Ectodermal cell (in vitro differentiated cells): ENCODE measurements at regions not wholly inside any gene's neighbourhood (a gene's known extent, or its start where the extent isn't known, plus 50 kb on each side); places are given as distances from the start of the nearest gene placed in this dataset.
"Not testable (repeated sequence)": the region's sequence is repeated elsewhere in the genome, so short reads cannot be mapped to it uniquely, and the experiment has no call there.

Experiments used
- H3K27ac ChIP-seq: 2 replicates; pipeline ENCODE4 v1.7.0; 2013; ENCODE audit warnings: mild to moderate bottlenecking, low read depth, low read length; ENCODE audit not compliant: insufficient read depth, poor library complexity, severe bottlenecking
- H3K27me3 ChIP-seq: 2 replicates; pipeline ENCODE4 v1.7.0; 2013; ENCODE audit warnings: mild to moderate bottlenecking, low read length; ENCODE audit not compliant: insufficient read depth, control insufficient read depth, poor library complexity, severe bottlenecking
- H3K36me3 ChIP-seq: one replicate; pipeline ENCODE4 v1.7.0; 2013; ENCODE audit warnings: low read length; ENCODE audit not compliant: control insufficient read depth, insufficient read depth
- H3K4me1 ChIP-seq: one replicate; pipeline ENCODE4 v1.7.0; 2013; ENCODE audit warnings: low read length; ENCODE audit not compliant: control insufficient read depth, insufficient read depth
- H3K4me3 ChIP-seq: 2 replicates; pipeline ENCODE4 v1.7.0; 2013; ENCODE audit warnings: low read depth, low read length, control low read depth; ENCODE audit not compliant: insufficient read depth
- H3K9me3 ChIP-seq: 2 replicates; pipeline ENCODE4 v1.7.0; 2013; ENCODE audit warnings: mild to moderate bottlenecking, low read length, moderate library complexity; ENCODE audit not compliant: control insufficient read depth
- WGBS, 2 experiments: methylation state at CpG; one replicate each; pipeline ENCODE4 v1.1.7; 2013; ENCODE audit warnings: missing lambda C conversion rate in 2 of 2; 5-methylcytosine and 5-hydroxymethylcytosine counted together

GRCh38 chr6:887583-888235 lies 194.8 kb upstream of the EXOC2 start:
- Histone ChIP-seq H3K9me3 (no peaks in the 10 kb centered on the region), H3K27ac (no peak overlapping the region), H3K4me1 (no peaks in the 10 kb centered on the region), H3K36me3 (no peaks in the 10 kb centered on the region), H3K4me3 (no peak overlapping the region), H3K27me3 (no peaks in the 10 kb centered on the region)
- WGBS, 2 experiments, result 94 to 95% methylated on average over 35 of the region's 35 CpGs

DNA sequence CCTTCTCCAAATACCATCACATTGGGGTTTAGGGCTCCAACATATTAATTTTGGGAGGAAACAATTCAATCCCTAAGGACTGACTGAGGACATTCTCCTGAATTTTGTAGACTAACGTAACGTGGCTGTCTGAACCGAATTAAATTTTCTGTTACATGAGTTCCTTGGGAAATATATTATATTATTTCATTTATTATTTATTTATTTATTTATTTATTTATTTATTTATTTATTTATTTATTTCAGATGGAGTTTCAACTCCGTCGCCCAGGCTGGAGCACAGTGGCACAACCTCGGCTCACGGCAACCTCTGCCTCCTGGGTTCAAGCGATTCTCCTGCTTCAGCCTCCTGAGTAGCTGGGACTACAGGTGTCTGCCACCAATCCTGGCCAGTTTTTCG lies 193.2 kb upstream of the EXOC2 start:
- H3K4me1 ChIP-seq, H3K27ac ChIP-seq, H3K4me3 ChIP-seq, H3K27me3 ChIP-seq, H3K36me3 ChIP-seq, H3K9me3 ChIP-seq: not testable (repeated sequence)
- 93 to 97% methylated on average over 6 to 9 of the region's 9 CpGs for WGBS, 2 experiments

- no peak overlapping the region for H3K4me3 ChIP-seq
- WGBS, 2 experiments, result 90 to 94% methylated on average over 4 to 7 of the region's 7 CpGs
- H3K27ac ChIP-seq, result no peak overlapping the region
- H3K36me3 ChIP-seq, result no peaks in the 10 kb centered on the region
- no peaks in the 10 kb centered on the region for H3K27me3 ChIP-seq
- H3K9me3 ChIP-seq, result no peaks in the 10 kb centered on the region
- H3K4me1 ChIP-seq, result no peaks in the 10 kb centered on the region
Measured at GRCh38 chr6:885051-885590, 192.2 kb upstream of the EXOC2 start.

DNA sequence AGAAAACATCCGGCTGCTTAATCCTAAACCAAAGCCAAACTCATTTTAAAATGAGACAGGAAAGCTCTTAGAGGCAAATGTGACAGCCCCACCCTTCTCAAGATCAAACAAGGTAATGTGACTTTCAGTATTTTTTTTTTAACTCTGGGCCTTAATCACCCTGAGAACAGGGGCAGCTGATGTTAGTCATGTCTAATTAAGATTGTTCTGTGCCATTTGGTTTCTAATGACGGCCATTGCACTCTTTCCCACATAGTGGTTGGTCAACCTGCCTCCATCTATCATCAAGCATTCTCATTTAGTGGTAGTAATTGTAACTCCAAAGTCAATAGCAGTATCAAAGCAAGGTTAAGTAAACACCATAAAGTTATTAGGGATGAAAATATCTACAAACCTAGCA lies 191.6 kb upstream of the EXOC2 start:
- no peaks in the 10 kb centered on the region for H3K4me1 ChIP-seq
- H3K36me3 ChIP-seq, result no peaks in the 10 kb centered on the region
- H3K4me3 ChIP-seq, result no peak overlapping the region
- no peaks in the 10 kb centered on the region for H3K27me3 ChIP-seq
- WGBS, 2 experiments, result 86 to 88% methylated on average over 2 of the region's 2 CpGs
- no peak overlapping the region for H3K27ac ChIP-seq
- H3K9me3 ChIP-seq, result no peaks in the 10 kb centered on the region

DNA sequence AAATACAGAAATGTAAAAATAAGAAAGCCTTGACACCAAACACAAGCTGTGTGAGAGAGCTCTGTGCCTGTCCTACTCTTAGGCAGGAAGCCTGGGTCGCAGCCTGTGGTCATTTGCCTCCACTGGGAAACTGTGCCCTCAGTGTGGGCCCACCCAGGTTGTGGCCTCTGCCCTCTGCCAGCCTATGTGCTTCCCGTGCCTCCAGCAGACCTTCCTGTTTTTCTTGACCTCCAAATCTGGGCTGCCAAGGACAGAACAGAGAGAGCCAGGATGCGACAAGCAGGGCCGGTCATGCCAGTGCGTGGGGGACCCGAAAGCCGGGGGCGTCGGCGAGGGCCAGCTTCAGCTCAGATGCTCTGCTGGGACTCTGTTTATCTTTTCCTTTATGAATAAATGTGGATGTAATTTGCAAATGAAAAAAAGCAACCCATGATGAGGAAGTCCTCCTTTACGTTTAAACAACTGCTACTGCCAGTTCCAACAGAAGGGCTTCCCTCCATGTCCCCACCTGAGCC lies 189.2 kb upstream of the EXOC2 start:
- no peak overlapping the region for H3K4me3 ChIP-seq
- WGBS, 2 experiments, result 89% methylated on average over 11 of the region's 11 CpGs
- no peak overlapping the region for H3K27ac ChIP-seq
- no peaks in the 10 kb centered on the region for H3K27me3 ChIP-seq
- H3K4me1 ChIP-seq, result no peaks in the 10 kb centered on the region
- no peaks in the 10 kb centered on the region for H3K36me3 ChIP-seq
- no peaks in the 10 kb centered on the region for H3K9me3 ChIP-seq

DNA sequence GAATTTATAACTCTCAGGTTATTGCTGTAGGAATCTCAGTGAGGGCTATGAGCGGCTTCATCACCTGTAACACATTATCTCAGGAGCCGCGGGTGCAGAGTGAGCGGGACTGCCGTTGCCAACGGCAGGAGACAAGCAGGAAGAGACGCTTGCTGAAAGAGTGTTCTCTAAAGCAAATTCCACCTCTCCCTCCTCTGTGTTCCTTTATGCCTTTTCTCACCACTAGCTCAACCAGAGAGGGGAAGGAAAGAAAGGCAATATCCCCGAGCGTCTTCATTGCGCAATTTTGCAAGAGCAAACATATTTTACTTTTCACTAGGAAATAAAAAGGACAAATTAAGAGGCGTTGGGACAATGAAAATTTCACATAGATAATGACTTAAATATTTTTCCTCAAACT lies 185.2 kb upstream of the EXOC2 start:
- Histone ChIP-seq H3K27ac (no peak overlapping the region), H3K9me3 (no peaks in the 10 kb centered on the region), H3K4me1 (no peaks in the 10 kb centered on the region), H3K36me3 (no peaks in the 10 kb centered on the region), H3K27me3 (no peaks in the 10 kb centered on the region), H3K4me3 (no peak overlapping the region)
- WGBS, 2 experiments, result 89 to 92% methylated on average over 7 to 11 of the region's 11 CpGs

GRCh38 chr6:875012-875411 lies 182.1 kb upstream of the EXOC2 start:
- WGBS, 2 experiments, result 86 to 92% methylated on average over 8 of the region's 8 CpGs
- Histone ChIP-seq H3K27ac (no peak overlapping the region), H3K27me3 (no peaks in the 10 kb centered on the region), H3K4me3 (no peak overlapping the region), H3K9me3 (no peaks in the 10 kb centered on the region), H3K4me1 (no peaks in the 10 kb centered on the region), H3K36me3 (no peaks in the 10 kb centered on the region)

DNA sequence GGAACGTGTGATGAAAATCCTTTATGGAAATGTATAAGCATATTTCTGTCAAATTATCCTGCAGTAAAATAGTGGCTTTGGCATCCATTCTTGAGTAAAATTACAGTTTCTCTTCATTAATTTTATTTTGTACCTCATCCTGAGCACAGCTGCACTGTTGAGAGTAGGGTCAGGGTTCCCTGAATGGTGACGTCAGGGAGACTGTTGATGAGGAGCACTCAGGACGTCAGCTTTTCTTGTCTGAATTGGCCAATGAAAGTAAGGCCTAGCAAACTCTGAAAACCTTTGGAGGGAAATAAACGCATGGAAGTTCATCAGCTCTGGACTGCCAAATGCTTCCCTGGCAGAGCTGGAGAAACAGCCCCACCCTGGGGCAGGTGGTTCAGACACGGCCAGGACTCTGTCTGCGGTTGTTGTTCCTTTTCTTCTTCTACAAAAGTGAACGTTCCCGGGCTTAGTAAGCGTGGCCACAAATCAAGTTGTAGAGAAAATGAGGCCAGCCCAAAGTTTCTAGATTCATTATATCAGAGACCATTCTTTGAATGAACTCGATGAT lies 179.7 kb upstream of the EXOC2 start:
- no peaks in the 10 kb centered on the region for H3K27me3 ChIP-seq
- no peaks in the 10 kb centered on the region for H3K36me3 ChIP-seq
- H3K4me1 ChIP-seq, result no peaks in the 10 kb centered on the region
- no peak overlapping the region for H3K4me3 ChIP-seq
- H3K9me3 ChIP-seq, result no peaks in the 10 kb centered on the region
- no peak overlapping the region for H3K27ac ChIP-seq
- WGBS, 2 experiments, result 89 to 94% methylated on average over 9 to 10 of the region's 10 CpGs

DNA sequence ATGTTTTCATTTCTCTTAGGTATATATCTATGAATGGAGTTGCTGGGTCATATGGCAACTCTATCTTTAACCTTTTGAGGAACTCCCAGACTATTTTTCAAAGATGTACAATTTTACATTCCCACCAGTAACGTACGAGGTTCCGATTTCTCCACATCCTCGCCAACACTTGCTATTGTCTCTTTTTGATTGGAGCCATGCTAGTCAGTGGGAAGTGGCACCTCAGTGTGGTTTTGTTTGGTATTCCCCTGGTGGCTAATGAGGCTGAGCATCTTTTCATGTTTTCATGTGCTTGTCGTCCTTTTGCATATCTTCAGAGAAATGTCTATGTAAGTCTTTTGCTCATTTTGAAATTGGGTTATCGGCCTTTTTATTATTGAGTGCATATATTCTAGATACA lies 178.6 kb upstream of the EXOC2 start:
- Histone ChIP-seq H3K9me3 (no peaks in the 10 kb centered on the region), H3K27me3 (no peaks in the 10 kb centered on the region), H3K4me3 (no peak overlapping the region), H3K36me3 (no peaks in the 10 kb centered on the region), H3K27ac (no peak overlapping the region), H3K4me1 (no peaks in the 10 kb centered on the region)
- 90 to 94% methylated on average over 5 of the region's 6 CpGs for WGBS, 2 experiments

- 91 to 92% methylated on average over 5 of the region's 5 CpGs for WGBS, 2 experiments
- no peaks in the 10 kb centered on the region for H3K36me3 ChIP-seq
- no peak overlapping the region for H3K27ac ChIP-seq
- H3K4me3 ChIP-seq, result no peak overlapping the region
- no peaks in the 10 kb centered on the region for H3K4me1 ChIP-seq
- no peaks in the 10 kb centered on the region for H3K9me3 ChIP-seq
- H3K27me3 ChIP-seq, result no peaks in the 10 kb centered on the region
Measured at GRCh38 chr6:870096-870495, 177.2 kb upstream of the EXOC2 start.
